ENCODE measurements at regions not wholly inside any gene's neighbourhood (a gene's known extent, or its start where the extent isn't known, plus 50 kb on each side); places are given as distances from the start of the nearest gene placed in this dataset.
"Not testable (repeated sequence)": the region's sequence is repeated elsewhere in the genome, so short reads cannot be mapped to it uniquely, and the experiment has no call there.

- Histone ChIP-seq H3K36me3 (no peaks in the 10 kb centered on the region), H3K4me3 (no peak overlapping the region), H3K27me3 (no peaks in the 10 kb centered on the region), H3K4me1 (ENCODE audit: insufficient read depth) (no peaks in the 10 kb centered on the region), H3K9me3 (no peaks in the 10 kb centered on the region), H3K27ac (no peak overlapping the region)
- DNase-seq, result no peak
- TF ChIP-seq, protein P1, sequence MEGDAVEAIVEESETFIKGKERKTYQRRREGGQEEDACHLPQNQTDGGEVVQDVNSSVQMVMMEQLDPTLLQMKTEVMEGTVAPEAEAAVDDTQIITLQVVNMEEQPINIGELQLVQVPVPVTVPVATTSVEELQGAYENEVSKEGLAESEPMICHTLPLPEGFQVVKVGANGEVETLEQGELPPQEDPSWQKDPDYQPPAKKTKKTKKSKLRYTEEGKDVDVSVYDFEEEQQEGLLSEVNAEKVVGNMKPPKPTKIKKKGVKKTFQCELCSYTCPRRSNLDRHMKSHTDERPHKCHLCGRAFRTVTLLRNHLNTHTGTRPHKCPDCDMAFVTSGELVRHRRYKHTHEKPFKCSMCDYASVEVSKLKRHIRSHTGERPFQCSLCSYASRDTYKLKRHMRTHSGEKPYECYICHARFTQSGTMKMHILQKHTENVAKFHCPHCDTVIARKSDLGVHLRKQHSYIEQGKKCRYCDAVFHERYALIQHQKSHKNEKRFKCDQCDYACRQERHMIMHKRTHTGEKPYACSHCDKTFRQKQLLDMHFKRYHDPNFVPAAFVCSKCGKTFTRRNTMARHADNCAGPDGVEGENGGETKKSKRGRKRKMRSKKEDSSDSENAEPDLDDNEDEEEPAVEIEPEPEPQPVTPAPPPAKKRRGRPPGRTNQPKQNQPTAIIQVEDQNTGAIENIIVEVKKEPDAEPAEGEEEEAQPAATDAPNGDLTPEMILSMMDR (IDR thresholded peaks at IDR 0.05), result no peak
- TF ChIP-seq EP300 (IDR thresholded peaks at IDR 0.05), result no peak
- TF ChIP-seq POLR2A (IDR thresholded peaks at IDR 0.05), result no peak
- intact Hi-C loops (cut with DNase I), result no loop called here
- 78 to 86% (median 79%) methylated on average over 17 of the region's 17 CpGs for WGBS, 3 donors
Measured at GRCh38 chr11:70558681-70559080, 160.4 kb downstream of the CTTN start.

GRCh38 chr11:70559516-70559915, 161.2 kb downstream of the CTTN start:
- intact Hi-C loops (cut with DNase I), result no loop called here
- no peaks in the 10 kb centered on the region for H3K36me3 ChIP-seq
- H3K27me3 ChIP-seq, result no peaks in the 10 kb centered on the region
- no peak for DNase-seq
- no peak overlapping the region for H3K4me3 ChIP-seq
- no peaks in the 10 kb centered on the region for H3K4me1 ChIP-seq (ENCODE audit: insufficient read depth)
- no peaks in the 10 kb centered on the region for H3K9me3 ChIP-seq
- H3K27ac ChIP-seq, result no peak overlapping the region
- TF ChIP-seq, protein P1 (IDR thresholded peaks at IDR 0.05), result no peak
- no peak for TF ChIP-seq EP300 (IDR thresholded peaks at IDR 0.05)
- no peak for TF ChIP-seq POLR2A (IDR thresholded peaks at IDR 0.05)
- WGBS, 3 donors, result 84 to 88% (median 86%) methylated on average over 10 of the region's 10 CpGs

DNA sequence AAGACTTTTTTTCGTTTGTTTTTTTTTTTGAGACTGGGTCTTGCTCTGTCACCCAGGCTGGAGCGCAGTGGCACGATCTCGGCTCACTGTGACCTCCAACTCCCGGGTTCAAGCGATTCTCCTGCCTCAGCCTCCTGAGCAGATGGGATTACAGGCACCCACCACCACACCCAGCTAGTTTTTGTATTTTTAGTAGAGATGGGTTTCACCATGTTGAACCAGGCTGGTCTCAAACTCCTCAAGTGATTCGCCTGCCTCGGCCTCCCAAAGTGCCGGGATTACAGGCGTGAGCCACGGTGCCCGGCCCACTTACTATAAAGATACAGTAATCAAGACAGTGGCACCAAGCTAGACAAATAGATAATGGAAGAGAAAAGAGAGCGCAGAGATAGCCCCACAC, 162.3 kb downstream of the CTTN start:
- 86 to 92% (median 88%) methylated on average over 13 of the region's 13 CpGs for WGBS, 3 donors

DNA sequence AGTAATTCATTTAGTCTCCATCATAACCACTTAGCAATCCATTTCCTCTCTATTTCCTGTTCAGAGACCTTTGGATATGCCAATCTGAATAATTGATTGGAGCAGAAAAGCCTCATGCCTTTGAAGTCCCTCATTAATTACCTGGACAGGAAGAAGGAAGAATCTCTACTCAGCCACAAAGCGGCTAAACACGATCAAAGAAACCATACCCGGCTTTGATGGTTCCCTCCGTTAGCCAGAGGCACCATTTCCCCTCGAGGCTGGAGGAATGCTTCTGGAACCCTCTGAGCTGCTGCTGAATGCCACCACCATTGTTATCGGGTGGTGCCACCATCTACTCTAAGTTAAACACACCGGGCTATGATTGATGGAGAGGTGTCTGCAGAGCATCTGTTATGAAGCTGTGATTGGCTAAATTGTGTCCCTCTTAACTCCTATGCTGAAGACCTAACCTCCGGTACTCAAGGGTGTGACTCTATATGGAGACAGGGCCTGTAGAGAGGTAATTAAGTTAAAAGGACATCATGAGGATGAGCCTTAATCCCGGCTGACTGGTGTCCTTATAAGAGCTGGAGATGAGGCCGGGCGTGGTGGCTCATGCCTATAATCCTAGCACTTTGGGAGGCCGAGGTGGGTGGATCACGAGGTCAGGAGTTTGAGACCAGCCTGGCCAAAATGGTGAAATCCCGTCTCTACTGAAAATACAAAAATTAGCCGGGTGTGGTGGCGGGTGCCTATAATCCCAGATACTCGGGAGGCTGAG, 168.6 kb downstream of the CTTN start:
- no peak overlapping the region for H3K4me3 ChIP-seq

More for the DNA sequence above, 162.3 kb downstream of the CTTN start:
- DNase-seq; H3K4me3 ChIP-seq; H3K4me1 ChIP-seq (ENCODE audit: insufficient read depth); H3K27ac ChIP-seq; intact Hi-C loops (cut with DNase I); H3K9me3 ChIP-seq; H3K36me3 ChIP-seq; H3K27me3 ChIP-seq: not testable (repeated sequence)

GRCh38 chr11:70567680-70568034, 169.3 kb downstream of the CTTN start:
- DNase-seq, result no peak
- peaks cover 5% of the 10 kb centered on the region for H3K4me1 ChIP-seq (ENCODE audit: insufficient read depth)
- intact Hi-C loops (cut with DNase I), result no loop called here
- no peaks in the 10 kb centered on the region for H3K36me3 ChIP-seq
- no peaks in the 10 kb centered on the region for H3K9me3 ChIP-seq
- peak overlapping the region; percentile 16 to 68 for H3K27ac ChIP-seq
- no peaks in the 10 kb centered on the region for H3K27me3 ChIP-seq
- TF ChIP-seq, protein P1 (IDR thresholded peaks at IDR 0.05), result no peak
- no peak for TF ChIP-seq POLR2A (IDR thresholded peaks at IDR 0.05)
- TF ChIP-seq EP300 (IDR thresholded peaks at IDR 0.05), result no peak
- WGBS, 3 donors, result 49 to 57% (median 55%) methylated on average over 8 of the region's 8 CpGs
- H3K4me3 ChIP-seq, result peak overlapping the region; percentile 29

More for the DNA sequence above, 168.6 kb downstream of the CTTN start:
- Histone ChIP-seq H3K27ac (no peak overlapping the region), H3K27me3 (no peaks in the 10 kb centered on the region), H3K9me3 (no peaks in the 10 kb centered on the region), H3K36me3 (no peaks in the 10 kb centered on the region), H3K4me1 (ENCODE audit: insufficient read depth) (peaks cover 5% of the 10 kb centered on the region)
- no peak for DNase-seq
- TF ChIP-seq POLR2A (IDR thresholded peaks at IDR 0.05), result no peak
- TF ChIP-seq, protein P1 (IDR thresholded peaks at IDR 0.05), result no peak
- no peak for TF ChIP-seq EP300 (IDR thresholded peaks at IDR 0.05)
- WGBS, 3 donors, result 83 to 87% (median 85%) methylated on average over 17 of the region's 17 CpGs
- intact Hi-C loops (cut with DNase I), result no loop called here

All from ovary (tissue), 7 donors.